GM23338 (cell line): ENCODE measurements at regions not wholly inside any gene's neighbourhood (a gene's known extent, or its start where the extent isn't known, plus 50 kb on each side); places are given as distances from the start of the nearest gene placed in this dataset.

Source experiments
- CREB1 ChIP-seq: fragments of 250-450 bp; sonication (Bioruptor Pico); IDR thresholded peaks from 2 replicates; pipeline ENCODE4 v1.5.0; 2020; ENCODE audit warnings: low read depth, mild to moderate bottlenecking, moderate library complexity
- CTCF ChIP-seq, 2 experiments: fragments of 200-600 bp in 1 of 2; sonication (generic) in 1 of 2; conservative IDR thresholded peaks; 2 replicates each; pipeline versions ENCODE4 v1.5.1 to v1.6.1; 2016 to 2017; ENCODE audit warnings: antibody characterized with exemption in 2 of 2, low read depth in 2 of 2, mild to moderate bottlenecking in 2 of 2, moderate library complexity in 1 of 2
- ETS1 ChIP-seq: IDR thresholded peaks from 2 replicates; pipeline ENCODE4 v1.6.1; 2016; ENCODE audit warnings: antibody characterized with exemption
- EZH2 ChIP-seq: fragments of 200-600 bp; sonication (generic); IDR thresholded peaks from one replicate; pipeline ENCODE4 v1.8.0; 2017; ENCODE audit warnings: antibody characterized with exemption, mild to moderate bottlenecking, low read depth; ENCODE audit not compliant: unreplicated experiment
- EZH2phosphoT487 ChIP-seq: fragments of 200-600 bp; sonication (generic); IDR thresholded peaks from one replicate; pipeline ENCODE4 v1.8.1; 2018; ENCODE audit warnings: antibody characterized with exemption; ENCODE audit not compliant: unreplicated experiment
- JUNB ChIP-seq: IDR thresholded peaks from one replicate; pipeline ENCODE4 v1.6.1; 2016; ENCODE audit warnings: antibody characterized with exemption; ENCODE audit not compliant: unreplicated experiment
- NANOG ChIP-seq: IDR thresholded peaks from 2 replicates; pipeline ENCODE4 v1.6.1; 2016; ENCODE audit warnings: antibody characterized with exemption, borderline replicate concordance
- POLR2AphosphoS5 ChIP-seq: IDR thresholded peaks from 2 replicates; pipeline ENCODE4 v1.6.1; 2016; ENCODE audit warnings: antibody characterized with exemption, low read depth
- ZNF114 ChIP-seq: fragments of 250-450 bp; sonication (Bioruptor Pico); IDR thresholded peaks from 2 replicates; pipeline ENCODE4 v1.5.0; 2020; ENCODE audit warnings: mild to moderate bottlenecking, moderate library complexity

GRCh38 chr5:40274568-40274967 is 405.1 kb upstream of the PTGER4 start:
- TF ChIP-seq EZH2phosphoT487 (no peak), CTCF (conservative IDR thresholded peaks at IDR 0.05; ENCODE audit: low read depth in 2 of 2) (no peak), EZH2 (no peak), CREB1 (CRISPR knock-in tag) (no peak), POLR2AphosphoS5 (no peak), ZNF114 (no peak), NANOG (no peak), JUNB (no peak), ETS1 (no peak)
